GM21619 (cell line): ENCODE measurements at regions not wholly inside any gene's neighbourhood (a gene's known extent, or its start where the extent isn't known, plus 50 kb on each side); places are given as distances from the start of the nearest gene placed in this dataset.
"Not testable (repeated sequence)": the region's sequence is repeated elsewhere in the genome, so short reads cannot be mapped to it uniquely, and the experiment has no call there.

Source experiments
- ATAC-seq: cut with Tn5 transposase; IDR thresholded peaks from one replicate; pipeline ENCODE4 v1.9.1; 2021; ENCODE audit not compliant: unreplicated experiment

- ATAC-seq = no peak
Measured at GRCh38 chr3:110957247-110958025, 114.2 kb upstream of the NECTIN3 start.

- ATAC-seq = no peak
Measured at GRCh38 chr3:110958313-110959147, 113.1 kb upstream of the NECTIN3 start.

GRCh38 chr3:110965976-110966375 is 105.6 kb upstream of the NECTIN3 start:
- ATAC-seq = no peak

- ATAC-seq = no peak
Measured at GRCh38 chr3:110966966-110967663, 104.5 kb upstream of the NECTIN3 start.

GRCh38 chr3:110968076-110968475 is 103.5 kb upstream of the NECTIN3 start:
- no peak for ATAC-seq

GRCh38 chr3:110969229-110970211 is 102.1 kb upstream of the NECTIN3 start:
- no peak for ATAC-seq

GRCh38 chr3:110971010-110971601 is 100.5 kb upstream of the NECTIN3 start:
- ATAC-seq = no peak

GRCh38 chr3:110973263-110973895 is 98.2 kb upstream of the NECTIN3 start:
- no peak for ATAC-seq

GRCh38 chr3:110974902-110975301 is 96.7 kb upstream of the NECTIN3 start:
- ATAC-seq = no peak

GRCh38 chr3:110984456-110985250 is 87.0 kb upstream of the NECTIN3 start:
- ATAC-seq = no peak

GRCh38 chr3:110989446-110989845 is 82.2 kb upstream of the NECTIN3 start:
- ATAC-seq = no peak

- no peak for ATAC-seq
Measured at GRCh38 chr3:110995461-110996231, 76.0 kb upstream of the NECTIN3 start.

- ATAC-seq = not testable (repeated sequence)
Measured at GRCh38 chr3:110998766-110999165, 72.8 kb upstream of the NECTIN3 start.

GRCh38 chr3:111006485-111006884 is 65.1 kb upstream of the NECTIN3 start:
- ATAC-seq = not testable (repeated sequence)

GRCh38 chr3:111012388-111013248 is 59.0 kb upstream of the NECTIN3 start:
- ATAC-seq = no peak
